Tibial nerve (tissue), 4 donors: ENCODE measurements at regions not wholly inside any gene's neighbourhood (a gene's known extent, or its start where the extent isn't known, plus 50 kb on each side); places are given as distances from the start of the nearest gene placed in this dataset.

ENCODE experiments used
- DNase-seq, 2 donors: peaks; one replicate each; pipeline ENCODE4 v3.0.0-alpha.2; 2019; ENCODE audit warnings: low spot score in 2 of 2
- H3K27ac ChIP-seq, 4 donors: fragments of 200-600 bp; sonication (generic) in 3 of 4; one replicate each; pipeline ENCODE4 v1.5.1; 2017 to 2019; ENCODE audit warnings: mild to moderate bottlenecking in 1 of 4
- H3K27me3 ChIP-seq, 2 donors: fragments of 200-600 bp; sonication (generic) in 1 of 2; one replicate each; pipeline versions ENCODE4 v1.5.1 to v1.6.0; 2017 to 2019
- H3K36me3 ChIP-seq, 3 donors: fragments of 200-600 bp; sonication (generic); one replicate each; pipeline ENCODE4 v1.5.1; 2018 to 2019
- H3K4me1 ChIP-seq, 4 donors: fragments of 200-600 bp; sonication (generic) in 3 of 4; one replicate each; pipeline ENCODE4 v1.5.1; 2017 to 2019
- H3K4me3 ChIP-seq, 4 donors: fragments of 200-600 bp; sonication (generic) in 3 of 4; one replicate each; pipeline ENCODE4 v1.5.1; 2017 to 2019; ENCODE audit warnings: mild to moderate bottlenecking in 1 of 4, moderate library complexity in 1 of 4
- H3K9me3 ChIP-seq, 4 donors: fragments of 200-600 bp; sonication (generic) in 3 of 4; one replicate each; pipeline ENCODE4 v1.5.1; 2017 to 2019
- EP300 ChIP-seq, 2 donors: sonication (generic); formaldehyde crosslinking; IDR thresholded peaks; one replicate each; pipeline ENCODE4 v1.6.1; 2017; ENCODE audit warnings: antibody characterized with exemption in 2 of 2, mild to moderate bottlenecking in 1 of 2
- POLR2A ChIP-seq, 2 donors: fragments of 450-650 bp; IDR thresholded peaks; one replicate each; pipeline ENCODE4 v1.6.1; 2017; ENCODE audit warnings: antibody characterized with exemption in 2 of 2, mild to moderate bottlenecking in 2 of 2, moderate library complexity in 2 of 2
- WGBS, 2 donors: methylation state at CpG; one replicate each; pipeline ENCODE4 v1.1.5; 2018; 5-methylcytosine and 5-hydroxymethylcytosine counted together
- TF ChIP-seq, protein P1 (sequence below), 5 experiments: fragments of 200-600 bp in 3 of 5; fragments of 450-650 bp in 2 of 5; sonication (generic) in 3 of 5; IDR thresholded peaks; one replicate each; pipeline ENCODE4 v1.5.1; 2016 to 2019; ENCODE audit warnings: antibody characterized with exemption in 5 of 5, mild to moderate bottlenecking in 3 of 5, moderate library complexity in 2 of 5

- no peak for TF ChIP-seq POLR2A (IDR thresholded peaks at IDR 0.05)
- TF ChIP-seq EP300 (IDR thresholded peaks at IDR 0.05): no peak
- TF ChIP-seq, protein P1, sequence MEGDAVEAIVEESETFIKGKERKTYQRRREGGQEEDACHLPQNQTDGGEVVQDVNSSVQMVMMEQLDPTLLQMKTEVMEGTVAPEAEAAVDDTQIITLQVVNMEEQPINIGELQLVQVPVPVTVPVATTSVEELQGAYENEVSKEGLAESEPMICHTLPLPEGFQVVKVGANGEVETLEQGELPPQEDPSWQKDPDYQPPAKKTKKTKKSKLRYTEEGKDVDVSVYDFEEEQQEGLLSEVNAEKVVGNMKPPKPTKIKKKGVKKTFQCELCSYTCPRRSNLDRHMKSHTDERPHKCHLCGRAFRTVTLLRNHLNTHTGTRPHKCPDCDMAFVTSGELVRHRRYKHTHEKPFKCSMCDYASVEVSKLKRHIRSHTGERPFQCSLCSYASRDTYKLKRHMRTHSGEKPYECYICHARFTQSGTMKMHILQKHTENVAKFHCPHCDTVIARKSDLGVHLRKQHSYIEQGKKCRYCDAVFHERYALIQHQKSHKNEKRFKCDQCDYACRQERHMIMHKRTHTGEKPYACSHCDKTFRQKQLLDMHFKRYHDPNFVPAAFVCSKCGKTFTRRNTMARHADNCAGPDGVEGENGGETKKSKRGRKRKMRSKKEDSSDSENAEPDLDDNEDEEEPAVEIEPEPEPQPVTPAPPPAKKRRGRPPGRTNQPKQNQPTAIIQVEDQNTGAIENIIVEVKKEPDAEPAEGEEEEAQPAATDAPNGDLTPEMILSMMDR (IDR thresholded peaks at IDR 0.05): no peak
- no peak overlapping the region for H3K4me3 ChIP-seq
- no peaks in the 10 kb centered on the region for H3K9me3 ChIP-seq
- H3K4me1 ChIP-seq: no peaks in the 10 kb centered on the region
- H3K27ac ChIP-seq: no peak overlapping the region
- no peaks in the 10 kb centered on the region for H3K36me3 ChIP-seq
- no peak for DNase-seq
- WGBS, 2 donors: 90 to 97% methylated on average over 1 of the region's 1 CpG
- no peaks in the 10 kb centered on the region for H3K27me3 ChIP-seq
These were observed 115.0 kb downstream of the TMEM26 start for GRCh38 chr10:61338146-61338545.

DNA sequence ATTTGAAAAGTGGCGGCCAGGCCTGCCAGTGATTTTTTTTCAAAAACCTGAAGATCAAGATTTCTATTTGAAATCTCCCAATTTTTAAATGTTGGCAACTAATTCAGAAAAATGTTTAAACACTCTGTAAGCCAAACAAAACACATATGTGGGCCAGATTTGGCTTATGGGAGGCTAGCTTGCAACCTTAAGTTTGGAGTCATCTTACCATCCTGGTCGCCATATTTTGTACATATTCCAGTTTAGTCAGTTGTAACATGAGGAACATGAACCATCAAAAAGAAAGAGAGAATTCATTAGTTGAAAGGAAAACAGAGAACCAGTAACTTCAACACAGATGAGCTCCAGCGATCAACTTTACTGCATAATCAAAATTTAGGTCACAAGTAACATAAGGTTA lies 115.4 kb downstream of the TMEM26 start:
- Histone ChIP-seq H3K36me3 (no peaks in the 10 kb centered on the region), H3K27me3 (no peaks in the 10 kb centered on the region)

GRCh38 chr10:61336831-61337230 lies 116.3 kb downstream of the TMEM26 start:
- no peaks in the 10 kb centered on the region for H3K9me3 ChIP-seq
- no peaks in the 10 kb centered on the region for H3K4me1 ChIP-seq
- no peaks in the 10 kb centered on the region for H3K36me3 ChIP-seq
- TF ChIP-seq, protein P1 (IDR thresholded peaks at IDR 0.05): no peak
- TF ChIP-seq EP300 (IDR thresholded peaks at IDR 0.05): no peak
- TF ChIP-seq POLR2A (IDR thresholded peaks at IDR 0.05): no peak
- H3K4me3 ChIP-seq: no peak overlapping the region
- H3K27ac ChIP-seq: no peak overlapping the region
- DNase-seq: no peak
- no peaks in the 10 kb centered on the region for H3K27me3 ChIP-seq
- 68 to 75% methylated on average over 4 of the region's 4 CpGs for WGBS, 2 donors

More for the DNA sequence above, 115.4 kb downstream of the TMEM26 start:
- no peak for DNase-seq
- Histone ChIP-seq H3K27ac (no peak overlapping the region), H3K4me3 (no peak overlapping the region), H3K4me1 (no peaks in the 10 kb centered on the region), H3K9me3 (no peaks in the 10 kb centered on the region)
- 80 to 89% methylated on average over 3 of the region's 3 CpGs for WGBS, 2 donors
- TF ChIP-seq, protein P1 (IDR thresholded peaks at IDR 0.05): no peak
- no peak for TF ChIP-seq EP300 (IDR thresholded peaks at IDR 0.05)
- no peak for TF ChIP-seq POLR2A (IDR thresholded peaks at IDR 0.05)

DNA sequence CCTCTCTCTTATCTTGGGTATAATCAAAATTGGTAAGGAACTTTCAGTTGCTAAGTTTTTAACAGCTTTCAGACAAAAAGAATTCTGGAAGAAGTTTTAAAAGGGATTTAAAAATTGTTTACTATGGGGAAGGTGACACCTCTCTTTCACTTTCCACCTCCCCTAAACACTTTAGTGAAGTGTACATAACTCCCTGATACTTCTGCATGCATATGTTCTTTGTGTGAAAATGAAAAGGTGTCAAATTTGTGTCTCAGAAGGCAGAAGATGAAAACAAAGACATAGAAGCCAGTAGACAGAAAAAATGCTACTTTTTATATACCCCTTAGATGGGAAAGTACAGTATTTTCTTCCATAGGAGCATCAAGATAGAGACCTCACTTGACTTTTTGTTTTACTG lies 117.8 kb downstream of the TMEM26 start:
- Histone ChIP-seq H3K27ac (no peak overlapping the region), H3K4me1 (no peaks in the 10 kb centered on the region), H3K9me3 (no peaks in the 10 kb centered on the region), H3K4me3 (no peak overlapping the region), H3K27me3 (no peaks in the 10 kb centered on the region), H3K36me3 (no peaks in the 10 kb centered on the region)
- DNase-seq: no peak
- no peak for TF ChIP-seq EP300 (IDR thresholded peaks at IDR 0.05)
- TF ChIP-seq POLR2A (IDR thresholded peaks at IDR 0.05): no peak
- TF ChIP-seq, protein P1 (IDR thresholded peaks at IDR 0.05): no peak

GRCh38 chr10:61332581-61332980 lies 120.6 kb downstream of the TMEM26 start:
- no peak overlapping the region for H3K4me3 ChIP-seq
- peaks cover 0 to 13% (median 0%) of the 10 kb centered on the region in 4 donors for H3K9me3 ChIP-seq
- TF ChIP-seq POLR2A (IDR thresholded peaks at IDR 0.05) (no peak), EP300 (IDR thresholded peaks at IDR 0.05) (no peak)
- TF ChIP-seq, protein P1 (IDR thresholded peaks at IDR 0.05): no peak
- WGBS, 2 donors: 43 to 47% methylated on average over 4 of the region's 4 CpGs
- DNase-seq: no peak
- no peaks in the 10 kb centered on the region for H3K4me1 ChIP-seq
- no peaks in the 10 kb centered on the region for H3K36me3 ChIP-seq
- H3K27ac ChIP-seq: no peak overlapping the region
- H3K27me3 ChIP-seq: no peaks in the 10 kb centered on the region
